HCT116 (cell line): ENCODE measurements at regions not wholly inside any gene's neighbourhood (a gene's known extent, or its start where the extent isn't known, plus 50 kb on each side); places are given as distances from the start of the nearest gene placed in this dataset.

Experiments used
- ATAC-seq: fragments of 200-7000 bp; cut with Tn5 transposase; 2 replicates; pipeline ENCODE4 v1.9.1; 2020; ENCODE audit warnings: mild to moderate bottlenecking, moderate library complexity
- BruUV-seq: library from RNA; stranded (reverse); fragments of 400-500 nt; replicated peaks from 2 replicates; lab custom pipeline; 2021; lab: Mats Ljungman, UMichigan
- CTCF ChIA-PET: fragments of 300-600 bp; sonication (Branson Sonifier 250); formaldehyde crosslinking; loops from one replicate; lab custom pipeline; 2021; ENCODE audit warnings: antibody characterized with exemption; lab: Charles Lee
- POLR2A ChIA-PET: fragments of 300-600, 350-600 bp; sonication (Branson Sonifier 250); formaldehyde crosslinking; loops from one replicate; lab custom pipeline; 2021; ENCODE audit warnings: antibody characterized with exemption; lab: Charles Lee
- RAD21 ChIA-PET, 2 experiments: fragments of 300-600 bp; sonication (Branson Sonifier 250); formaldehyde crosslinking; loops; one replicate each; lab custom pipeline; 2023; ENCODE audit warnings: low total read pairs in 2 of 2; ENCODE audit not compliant: uncharacterized antibody in 2 of 2, unreplicated experiment in 2 of 2, low non-redundant PET in 1 of 2; lab: Charles Lee
- DNase-seq: peaks from one replicate; pipeline ENCODE4 v3.0.0-alpha.2; 2010; ENCODE audit warnings: low read depth, low spot score
- H2AFZ ChIP-seq: fragments of 200-600 bp; shearing (Covaris generic), sonication (generic); 2 replicates; pipeline ENCODE4 v1.6.1; 2017; ENCODE audit warnings: low read depth, mixed run types, mixed read lengths, antibody characterized with exemption, low read length; ENCODE audit not compliant: poor library complexity, severe bottlenecking
- H3K27ac ChIP-seq: 2 replicates; pipeline ENCODE4 v1.5.1; 2012; ENCODE audit warnings: low read depth, low read length
- H3K27me3 ChIP-seq: fragments of 200-600 bp; sonication (generic); 2 replicates; pipeline ENCODE4 v1.6.1; 2016; ENCODE audit warnings: mixed run types, low read length, mixed read lengths; ENCODE audit not compliant: insufficient read depth
- H3K36me3 ChIP-seq, 2 experiments: fragments of 200-500 bp in 1 of 2; fragments of 200-600 bp in 1 of 2; sonication (Bioruptor generic) in 1 of 2; sonication (generic) in 1 of 2; 2 replicates each; pipeline versions ENCODE4 v1.5.1 to v1.6.1; 2014 to 2016; ENCODE audit warnings: low read length in 2 of 2, inconsistent platforms in 1 of 2, mixed read lengths in 1 of 2, mixed run types in 1 of 2; ENCODE audit not compliant: insufficient read depth in 2 of 2, control insufficient read depth in 1 of 2
- H3K4me1 ChIP-seq, 2 experiments: fragments of 200-600 bp in 1 of 2; sonication (generic) in 1 of 2; 2 replicates each; pipeline versions ENCODE4 v1.5.1 to v1.6.1; 2012 to 2017; ENCODE audit warnings: low read length in 2 of 2, inconsistent platforms in 1 of 2, mild to moderate bottlenecking in 1 of 2, mixed read lengths in 1 of 2, mixed run types in 1 of 2, moderate library complexity in 1 of 2; ENCODE audit not compliant: insufficient read depth in 2 of 2, control insufficient read depth in 1 of 2
- H3K4me2 ChIP-seq: fragments of 200-600 bp; sonication (generic); 2 replicates; pipeline ENCODE4 v1.6.1; 2017; ENCODE audit warnings: mixed run types, low read length, mixed read lengths
- H3K4me3 ChIP-seq, 2 experiments: fragments of 200-600 bp in 1 of 2; sonication (generic) in 1 of 2; replicated peaks in 1 of 2; 2 replicates each; pipeline ENCODE4 v1.5.1; 2011 to 2016; ENCODE audit warnings: low read length in 2 of 2, control low read depth in 1 of 2, low read depth in 1 of 2, mild to moderate bottlenecking in 1 of 2, mixed read lengths in 1 of 2, mixed run types in 1 of 2
- H3K79me2 ChIP-seq: fragments of 200-600 bp; sonication (generic); 2 replicates; pipeline ENCODE4 v1.6.1; 2017; ENCODE audit warnings: mild to moderate bottlenecking, mixed run types, low read length, moderate library complexity, mixed read lengths; ENCODE audit not compliant: insufficient read depth
- H3K9ac ChIP-seq: fragments of 200-600 bp; sonication (generic); 2 replicates; pipeline ENCODE4 v1.6.1; 2016; ENCODE audit warnings: low read length, mixed read lengths
- H3K9me2 ChIP-seq: fragments of 200-600 bp; sonication (generic), shearing (Covaris generic); 2 replicates; pipeline ENCODE4 v1.6.1; 2017; ENCODE audit warnings: mixed run types, mild to moderate bottlenecking, moderate library complexity; ENCODE audit not compliant: insufficient read depth
- H3K9me3 ChIP-seq, 2 experiments: fragments of 200-500 bp in 1 of 2; fragments of 200-600 bp in 1 of 2; sonication (Bioruptor generic) in 1 of 2; sonication (generic) in 1 of 2; 2 replicates each; pipeline ENCODE4 v1.6.1; 2014 to 2017; ENCODE audit warnings: low read length in 2 of 2, mixed read lengths in 2 of 2, inconsistent platforms in 1 of 2, low read depth in 1 of 2, mild to moderate bottlenecking in 1 of 2, mixed run types in 1 of 2, moderate library complexity in 1 of 2; ENCODE audit not compliant: control insufficient read depth in 1 of 2, insufficient read depth in 1 of 2
- H4K20me1 ChIP-seq: fragments of 200-600 bp; sonication (generic), shearing (Covaris generic); 2 replicates; pipeline ENCODE4 v1.6.1; 2017; ENCODE audit warnings: mixed run types, mild to moderate bottlenecking, moderate library complexity; ENCODE audit not compliant: insufficient read depth
- CBX3 ChIP-seq: IDR thresholded peaks from 2 replicates; pipeline ENCODE4 v1.6.1; 2012; ENCODE audit warnings: low read depth
- CEBPB ChIP-seq: IDR thresholded peaks from 2 replicates; pipeline ENCODE4 v1.6.1; 2012; ENCODE audit warnings: low read depth
- EGR1 ChIP-seq: IDR thresholded peaks from 2 replicates; pipeline ENCODE4 v1.6.1; 2012; ENCODE audit warnings: low read depth
- ELF1 ChIP-seq: IDR thresholded peaks from 2 replicates; pipeline ENCODE4 v1.6.1; 2012; ENCODE audit warnings: low read depth, borderline replicate concordance
- EZH2 ChIP-seq: fragments of 200-600 bp; sonication (generic); IDR thresholded peaks from 2 replicates; pipeline ENCODE4 v1.6.1; 2017; ENCODE audit warnings: antibody characterized with exemption, mixed run types
- JUND ChIP-seq: IDR thresholded peaks from 2 replicates; pipeline ENCODE4 v1.6.1; 2012
- POLR2A ChIP-seq: IDR thresholded peaks from 2 replicates; pipeline ENCODE4 v1.7.0; 2011; ENCODE audit warnings: borderline replicate concordance; ENCODE audit not compliant: insufficient read depth, insufficient read length; ENCODE audit errors: extremely low read depth
- POLR2AphosphoS5 ChIP-seq: IDR thresholded peaks from 2 replicates; pipeline ENCODE4 v1.6.1; 2011; ENCODE audit warnings: mild to moderate bottlenecking, low read depth, low read length, moderate library complexity
- RAD21 ChIP-seq: IDR thresholded peaks from 2 replicates; pipeline ENCODE4 v1.6.1; 2012; ENCODE audit warnings: low read depth, mild to moderate bottlenecking
- REST ChIP-seq: IDR thresholded peaks from 2 replicates; pipeline ENCODE4 v1.6.1; 2012; ENCODE audit warnings: low read depth
- SIN3A ChIP-seq: IDR thresholded peaks from 2 replicates; pipeline ENCODE4 v1.6.1; 2012; ENCODE audit warnings: low read depth
- SP1 ChIP-seq: IDR thresholded peaks from 2 replicates; pipeline ENCODE4 v1.6.1; 2012; ENCODE audit warnings: low read depth
- SRF ChIP-seq: IDR thresholded peaks from 2 replicates; pipeline ENCODE4 v1.6.1; 2012; ENCODE audit warnings: low read depth
- YY1 ChIP-seq: IDR thresholded peaks from 2 replicates; pipeline ENCODE4 v1.6.1; 2011; ENCODE audit warnings: low read length, low read depth, moderate library complexity, mild to moderate bottlenecking; ENCODE audit not compliant: insufficient replicate concordance; ENCODE audit errors: extremely low read depth
- ZFX ChIP-seq: fragments of 450-650 bp; IDR thresholded peaks from 2 replicates; pipeline ENCODE4 v1.6.1; 2017
- intact Hi-C: fragments of 100-400 bp; cut with micrococcal nuclease; formaldehyde crosslinking; loops from 2 replicates; pipeline ENCODE4 v1.10.0; 2022
- TF ChIP-seq, protein P1 (sequence below): IDR thresholded peaks from 2 replicates; pipeline ENCODE4 v1.6.1; 2012
- TF ChIP-seq, protein P2 (sequence below), 3 experiments: fragments of 200-600 bp in 1 of 3; sonication (generic) in 1 of 3; IDR thresholded peaks in 2 of 3; conservative IDR thresholded peaks in 1 of 3; 2 replicates each; pipeline ENCODE4 v1.5.1; 2012 to 2017; ENCODE audit warnings: low read depth in 2 of 3, low read length in 2 of 3, antibody characterized with exemption in 1 of 3, borderline replicate concordance in 1 of 3, control low read depth in 1 of 3, mild to moderate bottlenecking in 1 of 3, mixed read lengths in 1 of 3, mixed run types in 1 of 3, moderate library complexity in 1 of 3; ENCODE audit not compliant: insufficient read depth in 1 of 3

- no peaks in the 10 kb centered on the region for H3K9me2 ChIP-seq
- DNase-seq: no peak
- no peak overlapping the region for H3K4me3 ChIP-seq
- ChIA-PET POLR2A (no interaction called here), RAD21 (no interaction called here), CTCF (no interaction called here)
- H3K9ac ChIP-seq: no peak overlapping the region
- H3K36me3 ChIP-seq: no peaks in the 10 kb centered on the region
- H3K27ac ChIP-seq: no peak overlapping the region; the same call in 1 of the 2 replicates
- no peak overlapping the region for H3K4me2 ChIP-seq
- ATAC-seq: no peak
- peaks cover 41% of the 10 kb centered on the region for H3K27me3 ChIP-seq
- no peaks in the 10 kb centered on the region for H3K4me1 ChIP-seq
- no peak for TF ChIP-seq EZH2
- TF ChIP-seq, all 23 proteins: peak for 0
- Histone ChIP-seq H3K79me2 (no peaks in the 10 kb centered on the region), H4K20me1 (no peaks in the 10 kb centered on the region), H2AFZ (no peak overlapping the region), H3K9me3 (no peaks in the 10 kb centered on the region)
- BruUV-seq: no TSS peak
- intact Hi-C loops: no loop called here
Measured at GRCh38 chr16:86988920-86989696, 328.1 kb downstream of the C16orf95 start.

DNA sequence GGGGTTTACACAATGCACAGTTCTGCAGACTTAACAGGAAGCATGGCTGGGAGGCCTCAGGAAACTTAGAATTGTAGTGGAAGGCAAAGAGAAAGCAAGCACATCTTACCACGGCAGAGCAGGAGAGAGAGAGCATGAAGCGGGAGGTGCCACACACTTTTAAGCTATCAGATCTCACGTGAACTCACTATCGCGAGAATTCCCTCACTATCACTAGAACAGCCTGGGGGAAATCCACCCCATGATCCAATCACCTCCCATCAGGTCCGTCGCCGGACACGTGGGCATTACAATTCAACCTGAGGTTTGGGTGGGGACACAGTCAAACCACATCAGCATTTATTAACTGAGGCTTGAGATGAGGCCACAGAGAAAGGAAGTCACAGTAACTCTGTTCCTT, 326.7 kb downstream of the C16orf95 start:
- no peak for ATAC-seq
- ChIA-PET CTCF (no interaction called here), RAD21 (no interaction called here), POLR2A (no interaction called here)
- no peak overlapping the region for H2AFZ ChIP-seq
- H3K9ac ChIP-seq: no peak overlapping the region
- H3K79me2 ChIP-seq: no peaks in the 10 kb centered on the region
- H3K4me1 ChIP-seq: 0 out of 4 replicates have a peak, but pooled peaks cover 0 to 3% of the 10 kb centered on the region in 2 experiments
- no peaks in the 10 kb centered on the region for H3K36me3 ChIP-seq
- no peaks in the 10 kb centered on the region for H4K20me1 ChIP-seq
- no TSS peak for BruUV-seq
- no peaks in the 10 kb centered on the region for H3K9me3 ChIP-seq
- intact Hi-C loops: no loop called here
- no peak overlapping the region for H3K4me3 ChIP-seq
- no peak overlapping the region for H3K4me2 ChIP-seq
- no peaks in the 10 kb centered on the region for H3K9me2 ChIP-seq
- H3K27me3 ChIP-seq: peaks cover 51% of the 10 kb centered on the region
- no peak overlapping the region for H3K27ac ChIP-seq
- DNase-seq: no peak
- TF ChIP-seq JUND: no peak
- TF ChIP-seq ZFX: no peak
- TF ChIP-seq, protein P1, sequence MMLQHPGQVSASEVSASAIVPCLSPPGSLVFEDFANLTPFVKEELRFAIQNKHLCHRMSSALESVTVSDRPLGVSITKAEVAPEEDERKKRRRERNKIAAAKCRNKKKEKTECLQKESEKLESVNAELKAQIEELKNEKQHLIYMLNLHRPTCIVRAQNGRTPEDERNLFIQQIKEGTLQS: no peak
- TF ChIP-seq POLR2A: no peak
- TF ChIP-seq YY1: no peak
- no peak for TF ChIP-seq RAD21
- no peak for TF ChIP-seq EGR1
- TF ChIP-seq CBX3: no peak
- TF ChIP-seq CEBPB: no peak
- TF ChIP-seq ELF1: no peak
- no peak for TF ChIP-seq SRF
- no peak for TF ChIP-seq POLR2AphosphoS5
- TF ChIP-seq, protein P2, sequence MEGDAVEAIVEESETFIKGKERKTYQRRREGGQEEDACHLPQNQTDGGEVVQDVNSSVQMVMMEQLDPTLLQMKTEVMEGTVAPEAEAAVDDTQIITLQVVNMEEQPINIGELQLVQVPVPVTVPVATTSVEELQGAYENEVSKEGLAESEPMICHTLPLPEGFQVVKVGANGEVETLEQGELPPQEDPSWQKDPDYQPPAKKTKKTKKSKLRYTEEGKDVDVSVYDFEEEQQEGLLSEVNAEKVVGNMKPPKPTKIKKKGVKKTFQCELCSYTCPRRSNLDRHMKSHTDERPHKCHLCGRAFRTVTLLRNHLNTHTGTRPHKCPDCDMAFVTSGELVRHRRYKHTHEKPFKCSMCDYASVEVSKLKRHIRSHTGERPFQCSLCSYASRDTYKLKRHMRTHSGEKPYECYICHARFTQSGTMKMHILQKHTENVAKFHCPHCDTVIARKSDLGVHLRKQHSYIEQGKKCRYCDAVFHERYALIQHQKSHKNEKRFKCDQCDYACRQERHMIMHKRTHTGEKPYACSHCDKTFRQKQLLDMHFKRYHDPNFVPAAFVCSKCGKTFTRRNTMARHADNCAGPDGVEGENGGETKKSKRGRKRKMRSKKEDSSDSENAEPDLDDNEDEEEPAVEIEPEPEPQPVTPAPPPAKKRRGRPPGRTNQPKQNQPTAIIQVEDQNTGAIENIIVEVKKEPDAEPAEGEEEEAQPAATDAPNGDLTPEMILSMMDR (IDR thresholded peaks at IDR 0.05 in 2 of 3, conservative IDR thresholded peaks at IDR 0.05 in 1 of 3; ENCODE audit: borderline replicate concordance in 1 of 3, insufficient read depth in 1 of 3, low read depth in 2 of 3, low read length in 2 of 3): no peak
- no peak for TF ChIP-seq REST
- TF ChIP-seq SIN3A: no peak
- no peak for TF ChIP-seq SP1
